ENCODE measurements at regions not wholly inside any gene's neighbourhood (a gene's known extent, or its start where the extent isn't known, plus 50 kb on each side); places are given as distances from the start of the nearest gene placed in this dataset.

DNA sequence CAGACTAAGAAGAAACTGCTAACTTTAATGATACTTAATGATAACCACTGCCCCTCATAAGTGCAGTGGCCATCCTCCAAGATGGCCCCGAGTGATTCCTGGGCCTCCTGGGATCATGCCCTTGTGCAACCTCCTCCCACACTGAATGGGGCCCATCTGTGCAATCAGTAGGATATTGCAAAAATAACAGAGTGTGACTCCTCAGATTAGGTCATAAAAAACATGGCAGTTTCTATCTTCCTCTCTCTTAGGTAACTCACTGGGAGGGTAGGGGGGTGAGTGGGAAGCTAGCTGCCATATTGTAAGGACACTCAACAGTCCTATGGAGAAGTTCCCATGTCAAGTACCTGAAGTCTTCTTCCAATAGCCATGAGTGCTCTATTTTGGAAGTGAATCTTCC lies 173.0 kb downstream of the SHQ1 start:
- Mint-ChIP-seq H3K27ac (no peak overlapping the region), H3K4me1 (no peaks in the 10 kb centered on the region; the same call in 2 of the 3 replicates), H3K4me3 (no peak overlapping the region), H3K36me3 (ENCODE audit: low read depth) (no peaks in the 10 kb centered on the region), H3K27me3 (ENCODE audit: insufficient read depth, low read depth, poor library complexity) (no peaks in the 10 kb centered on the region), H3K9me3 (no peaks in the 10 kb centered on the region)
- Histone ChIP-seq H3K4me1 (ENCODE audit: insufficient read depth) (no peaks in the 10 kb centered on the region), H3K36me3 (ENCODE audit: insufficient read depth) (no peaks in the 10 kb centered on the region), H4K20me1 (replicated peaks; ENCODE audit: insufficient read depth) (no peaks in the 10 kb centered on the region), H3K9me2 (ENCODE audit: insufficient read depth) (no peaks in the 10 kb centered on the region), H2AFZ (no peak overlapping the region), H3K4me3 (no peak overlapping the region), H3K27me3 (ENCODE audit: insufficient read depth) (no peaks in the 10 kb centered on the region), H3F3A (replicated peaks; ENCODE audit: low read depth) (no peaks in the 10 kb centered on the region), H3K4me2 (no peak overlapping the region), H3K27ac (ENCODE audit: low read depth) (no peak overlapping the region), H3K79me2 (replicated peaks; ENCODE audit: insufficient read depth) (no peaks in the 10 kb centered on the region)
- no peak for DNase-seq (ENCODE audit: low spot score)
- TF ChIP-seq ZNF114 (CRISPR knock-in tag; IDR thresholded peaks at IDR 0.05) (no peak), ZNF331 (CRISPR knock-in tag; IDR thresholded peaks at IDR 0.05; ENCODE audit: low read depth) (no peak)
- ATAC-seq: no peak

GRCh38 chr3:72673011-72673771 lies 175.1 kb downstream of the SHQ1 start:
- peak; percentile 43; the same call in 2 of the 3 replicates for ATAC-seq
- H3K27ac Mint-ChIP-seq: no peak overlapping the region
- H3K9me2 ChIP-seq (ENCODE audit: insufficient read depth): no peaks in the 10 kb centered on the region

More at GRCh38 chr3:72673011-72673771, 175.1 kb downstream of the SHQ1 start:
- H3K4me2 ChIP-seq: no peak overlapping the region
- H3K36me3 ChIP-seq (ENCODE audit: insufficient read depth): no peaks in the 10 kb centered on the region
- no peak overlapping the region for H3K27ac ChIP-seq (ENCODE audit: low read depth)
- DNase-seq (ENCODE audit: low spot score): no peak
- no peaks in the 10 kb centered on the region for H4K20me1 ChIP-seq (replicated peaks; ENCODE audit: insufficient read depth)
- H2AFZ ChIP-seq: no peak overlapping the region
- Mint-ChIP-seq H3K27me3 (ENCODE audit: insufficient read depth, low read depth, poor library complexity) (no peaks in the 10 kb centered on the region), H3K4me1 (no peaks in the 10 kb centered on the region), H3K9me3 (no peaks in the 10 kb centered on the region), H3K4me3 (no peak overlapping the region), H3K36me3 (ENCODE audit: low read depth) (no peaks in the 10 kb centered on the region)
- no peaks in the 10 kb centered on the region for H3K4me1 ChIP-seq (ENCODE audit: insufficient read depth)
- no peaks in the 10 kb centered on the region for H3F3A ChIP-seq (replicated peaks; ENCODE audit: low read depth)
- TF ChIP-seq CTCF (conservative IDR thresholded peaks at IDR 0.05; ENCODE audit: low read depth in 2 of 2) (peak in 1 of 2 experiments; percentile 30; a peak in 1 of 4 replicates), EZH2 (IDR thresholded peaks at IDR 0.05; ENCODE audit: low read depth, unreplicated experiment) (no peak), REST (IDR thresholded peaks at IDR 0.05; ENCODE audit: unreplicated experiment) (no peak), JUNB (IDR thresholded peaks at IDR 0.05; ENCODE audit: unreplicated experiment) (no peak), CREB1 (CRISPR knock-in tag; IDR thresholded peaks at IDR 0.05; ENCODE audit: low read depth) (no peak)
- TF ChIP-seq, protein P1, sequence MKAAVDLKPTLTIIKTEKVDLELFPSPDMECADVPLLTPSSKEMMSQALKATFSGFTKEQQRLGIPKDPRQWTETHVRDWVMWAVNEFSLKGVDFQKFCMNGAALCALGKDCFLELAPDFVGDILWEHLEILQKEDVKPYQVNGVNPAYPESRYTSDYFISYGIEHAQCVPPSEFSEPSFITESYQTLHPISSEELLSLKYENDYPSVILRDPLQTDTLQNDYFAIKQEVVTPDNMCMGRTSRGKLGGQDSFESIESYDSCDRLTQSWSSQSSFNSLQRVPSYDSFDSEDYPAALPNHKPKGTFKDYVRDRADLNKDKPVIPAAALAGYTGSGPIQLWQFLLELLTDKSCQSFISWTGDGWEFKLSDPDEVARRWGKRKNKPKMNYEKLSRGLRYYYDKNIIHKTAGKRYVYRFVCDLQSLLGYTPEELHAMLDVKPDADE (IDR thresholded peaks at IDR 0.05): no peak
- H3K4me3 ChIP-seq: no peak overlapping the region
- H3K79me2 ChIP-seq (replicated peaks; ENCODE audit: insufficient read depth): no peaks in the 10 kb centered on the region
- H3K27me3 ChIP-seq (ENCODE audit: insufficient read depth): no peaks in the 10 kb centered on the region
